GM10248 (cell line): ENCODE measurements at regions not wholly inside any gene's neighbourhood (a gene's known extent, or its start where the extent isn't known, plus 50 kb on each side); places are given as distances from the start of the nearest gene placed in this dataset.

Source experiments
- CTCF ChIA-PET: fragments of 300-600 bp; sonication (Branson Sonifier 250); formaldehyde crosslinking; extraction: SDS; loops from one replicate; lab custom pipeline; 2021; ENCODE audit warnings: antibody characterized with exemption; lab: Yijun Ruan, JAX
- POLR2A ChIA-PET: fragments of 350-650 bp; sonication (Branson Sonifier 250); formaldehyde crosslinking; extraction: SDS; loops from one replicate; lab custom pipeline; 2020; ENCODE audit warnings: antibody characterized with exemption; lab: Yijun Ruan, JAX
- DNase-seq: peaks from one replicate; pipeline ENCODE4 v3.0.0; 2012; ENCODE audit errors: extremely low spot score
- CTCF ChIP-seq: IDR thresholded peaks from 2 replicates; pipeline ENCODE4 v1.5.1; 2012; ENCODE audit warnings: mild to moderate bottlenecking, low read depth; ENCODE audit errors: extremely low read depth, missing control alignments, control extremely low read depth

- no peak for DNase-seq
- ChIA-PET POLR2A (no interaction called here), CTCF (no interaction called here)
- TF ChIP-seq CTCF, result no peak
These were observed 50.4 kb downstream of the HAPSTR1 start for GRCh38 chr16:9141813-9142212.

GRCh38 chr16:9144106-9144505, 52.7 kb downstream of the HAPSTR1 start:
- no peak for DNase-seq
- CTCF ChIA-PET, result interaction anchor here (1.3 to 1.4 kb wide), 2 partner anchors 9 to 1036 kb away, joined by 3 to 4 read pairs; no protein-coding TSS in a partner anchor
- POLR2A ChIA-PET, result no interaction called here
- no peak for TF ChIP-seq CTCF

GRCh38 chr16:9148374-9149015, 57.1 kb downstream of the HAPSTR1 start:
- ChIA-PET CTCF (interaction anchor here (1.0 to 6.5 kb wide), 3 partner anchors 9 to 14 kb away, joined by 3 to 51 read pairs (median 4); no protein-coding TSS in a partner anchor), POLR2A (interaction anchor here (0.7 kb wide), 1 partner anchor 96 kb away, joined by 5 read pairs; no protein-coding TSS in a partner anchor)
- no peak for TF ChIP-seq CTCF
- no peak for DNase-seq

- DNase-seq, result no peak
- CTCF ChIA-PET, result interaction anchor here (0.9 to 6.5 kb wide), 4 partner anchors 9 to 1031 kb away, joined by 3 to 51 read pairs (median 3); partner anchors contain the start of gene GRIN2A
- TF ChIP-seq CTCF, result no peak
- POLR2A ChIA-PET, result no interaction called here
These were observed 59.6 kb downstream of the HAPSTR1 start for GRCh38 chr16:9151074-9151473.

- ChIA-PET CTCF (interaction anchor here (0.9 to 6.5 kb wide), 3 partner anchors 8 to 1031 kb away, joined by 3 to 51 read pairs (median 3); partner anchors contain the start of gene GRIN2A), POLR2A (no interaction called here)
- TF ChIP-seq CTCF, result no peak
- no peak for DNase-seq
These were observed 60.2 kb downstream of the HAPSTR1 start for GRCh38 chr16:9151597-9151996.

GRCh38 chr16:9152649-9153501, 61.4 kb downstream of the HAPSTR1 start:
- CTCF ChIA-PET, result interaction anchor here (6.5 kb wide), 1 partner anchor 14 kb away, joined by 51 read pairs; no protein-coding TSS in a partner anchor
- DNase-seq, result no peak
- TF ChIP-seq CTCF, result no peak
- POLR2A ChIA-PET, result no interaction called here
